ENCODE measurements at regions not wholly inside any gene's neighbourhood (a gene's known extent, or its start where the extent isn't known, plus 50 kb on each side); places are given as distances from the start of the nearest gene placed in this dataset.

DNA sequence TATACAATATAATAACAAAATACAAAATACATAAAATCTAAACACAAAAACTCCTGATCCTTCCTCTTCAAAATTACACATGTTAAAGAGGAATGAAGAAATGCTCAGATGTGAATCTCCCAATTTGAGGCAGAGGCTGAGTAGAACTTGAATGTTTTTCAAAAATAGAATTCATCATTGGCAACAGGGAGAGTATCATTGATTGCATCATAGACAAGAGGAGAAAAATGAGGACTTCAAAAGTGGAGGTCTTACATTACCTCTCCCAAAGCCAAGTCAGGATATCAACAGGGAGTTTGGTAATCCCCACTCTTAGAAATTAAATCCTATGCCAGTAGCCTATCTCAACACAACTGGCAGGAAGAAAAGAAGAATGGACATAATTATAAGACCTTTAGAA lies 2023.9 kb upstream of the CELF4 start:
- no peak for TF ChIP-seq CTCF (IDR thresholded peaks at IDR 0.05; ENCODE audit: control extremely low read depth in 1 of 3, insufficient read depth in 1 of 3, low read depth in 1 of 3, low read length in 3 of 3)
- TF ChIP-seq, protein P1, sequence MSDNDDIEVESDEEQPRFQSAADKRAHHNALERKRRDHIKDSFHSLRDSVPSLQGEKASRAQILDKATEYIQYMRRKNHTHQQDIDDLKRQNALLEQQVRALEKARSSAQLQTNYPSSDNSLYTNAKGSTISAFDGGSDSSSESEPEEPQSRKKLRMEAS (IDR thresholded peaks at IDR 0.05): no peak
- TF ChIP-seq, protein P2, sequence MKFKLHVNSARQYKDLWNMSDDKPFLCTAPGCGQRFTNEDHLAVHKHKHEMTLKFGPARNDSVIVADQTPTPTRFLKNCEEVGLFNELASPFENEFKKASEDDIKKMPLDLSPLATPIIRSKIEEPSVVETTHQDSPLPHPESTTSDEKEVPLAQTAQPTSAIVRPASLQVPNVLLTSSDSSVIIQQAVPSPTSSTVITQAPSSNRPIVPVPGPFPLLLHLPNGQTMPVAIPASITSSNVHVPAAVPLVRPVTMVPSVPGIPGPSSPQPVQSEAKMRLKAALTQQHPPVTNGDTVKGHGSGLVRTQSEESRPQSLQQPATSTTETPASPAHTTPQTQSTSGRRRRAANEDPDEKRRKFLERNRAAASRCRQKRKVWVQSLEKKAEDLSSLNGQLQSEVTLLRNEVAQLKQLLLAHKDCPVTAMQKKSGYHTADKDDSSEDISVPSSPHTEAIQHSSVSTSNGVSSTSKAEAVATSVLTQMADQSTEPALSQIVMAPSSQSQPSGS (IDR thresholded peaks at IDR 0.05; ENCODE audit: low read length): no peak
- TF ChIP-seq, protein P3, sequence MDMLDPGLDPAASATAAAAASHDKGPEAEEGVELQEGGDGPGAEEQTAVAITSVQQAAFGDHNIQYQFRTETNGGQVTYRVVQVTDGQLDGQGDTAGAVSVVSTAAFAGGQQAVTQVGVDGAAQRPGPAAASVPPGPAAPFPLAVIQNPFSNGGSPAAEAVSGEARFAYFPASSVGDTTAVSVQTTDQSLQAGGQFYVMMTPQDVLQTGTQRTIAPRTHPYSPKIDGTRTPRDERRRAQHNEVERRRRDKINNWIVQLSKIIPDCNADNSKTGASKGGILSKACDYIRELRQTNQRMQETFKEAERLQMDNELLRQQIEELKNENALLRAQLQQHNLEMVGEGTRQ (IDR thresholded peaks at IDR 0.05; ENCODE audit: low read length): no peak
- no peak for TF ChIP-seq POLR2A (IDR thresholded peaks at IDR 0.05; ENCODE audit: control extremely low read depth in 1 of 2, low read depth in 2 of 2, low read length in 2 of 2)
- no peak for TF ChIP-seq HDAC2 (IDR thresholded peaks at IDR 0.05; ENCODE audit: borderline replicate concordance in 1 of 2, low read depth in 2 of 2, low read length in 2 of 2)
- TF ChIP-seq GABPA (IDR thresholded peaks at IDR 0.05; ENCODE audit: borderline replicate concordance, insufficient read depth, low read length): no peak
- no peak for TF ChIP-seq SP2 (IDR thresholded peaks at IDR 0.05; ENCODE audit: low read length)
- no peak for TF ChIP-seq EZH2 (IDR thresholded peaks at IDR 0.05; ENCODE audit: low read depth, low read length, severe bottlenecking)

Measured in H1 (cell line).